ENCODE measurements at regions not wholly inside any gene's neighbourhood (a gene's known extent, or its start where the extent isn't known, plus 50 kb on each side); places are given as distances from the start of the nearest gene placed in this dataset.

- DNase-seq: no peak
Measured at GRCh38 chr14:61950340-61950739, 188.1 kb downstream of the SNAPC1 start.

GRCh38 chr14:61953602-61954001 lies 191.4 kb downstream of the SNAPC1 start:
- DNase-seq: no peak

GRCh38 chr14:61954306-61954705 lies 192.1 kb downstream of the SNAPC1 start:
- no peak for DNase-seq

GRCh38 chr14:61956517-61956916 lies 194.3 kb downstream of the SNAPC1 start:
- DNase-seq: no peak

- DNase-seq: no peak
Measured at GRCh38 chr14:61959348-61959747, 197.1 kb downstream of the SNAPC1 start.

GRCh38 chr14:61961369-61961768 lies 199.1 kb downstream of the SNAPC1 start:
- DNase-seq: no peak

- DNase-seq: no peak
Measured at GRCh38 chr14:61963926-61964325, 201.7 kb downstream of the SNAPC1 start.

- DNase-seq: no peak
Measured at GRCh38 chr14:61965030-61965745, 203.0 kb downstream of the SNAPC1 start.

GRCh38 chr14:61968207-61968606 lies 206.0 kb downstream of the SNAPC1 start:
- no peak for DNase-seq

GRCh38 chr14:61972711-61973110 lies 210.5 kb downstream of the SNAPC1 start:
- no peak for DNase-seq

- no peak for DNase-seq
Measured at GRCh38 chr14:61973981-61974380, 211.8 kb downstream of the SNAPC1 start.

GRCh38 chr14:61977217-61977616 lies 215.0 kb downstream of the SNAPC1 start:
- no peak for DNase-seq

- no peak for DNase-seq
Measured at GRCh38 chr14:61988240-61988639, 226.0 kb downstream of the SNAPC1 start.

- DNase-seq: no peak
Measured at GRCh38 chr14:61992139-61992538, 229.9 kb downstream of the SNAPC1 start.

- no peak for DNase-seq
Measured at GRCh38 chr14:61992926-61993325, 230.7 kb downstream of the SNAPC1 start.

GRCh38 chr14:61994589-61994988 lies 232.4 kb downstream of the SNAPC1 start:
- DNase-seq: no peak

GRCh38 chr14:61996753-61997152 lies 234.5 kb downstream of the SNAPC1 start:
- no peak for DNase-seq

- DNase-seq: no peak
Measured at GRCh38 chr14:61997161-61997560, 234.9 kb downstream of the SNAPC1 start.

GRCh38 chr14:62001963-62002362 lies 239.7 kb downstream of the SNAPC1 start:
- DNase-seq: no peak

GRCh38 chr14:62002642-62003041 lies 240.4 kb downstream of the SNAPC1 start:
- no peak for DNase-seq

- no peak for DNase-seq
Measured at GRCh38 chr14:62003701-62004100, 241.5 kb downstream of the SNAPC1 start.

GRCh38 chr14:62006116-62006731 lies 244.0 kb downstream of the SNAPC1 start:
- DNase-seq: no peak

GRCh38 chr14:62015243-62015642 lies 253.0 kb downstream of the SNAPC1 start:
- DNase-seq: no peak

- DNase-seq: no peak
Measured at GRCh38 chr14:62015945-62016344, 253.7 kb downstream of the SNAPC1 start.
